ENCODE measurements at regions not wholly inside any gene's neighbourhood (a gene's known extent, or its start where the extent isn't known, plus 50 kb on each side); places are given as distances from the start of the nearest gene placed in this dataset.

- no peak overlapping the region for H3K4me2 ChIP-seq
- no TSS peak for BruUV-seq (replicated peaks)
- no peaks in the 10 kb centered on the region for H3K9me2 ChIP-seq (ENCODE audit: insufficient read depth)
- peaks cover 74% of the 10 kb centered on the region for H3K27me3 ChIP-seq (ENCODE audit: insufficient read depth, low read depth)
- ChIA-PET POLR2A (ENCODE audit: unreplicated experiment) (no interaction called here), CTCF (no interaction called here)
- intact Hi-C loops (cut with micrococcal nuclease; ENCODE audit: unreplicated experiment) = no loop called here
- H2AFZ ChIP-seq = no peak overlapping the region
- H3K9me3 ChIP-seq (ENCODE audit: insufficient read depth, low read depth) = no peaks in the 10 kb centered on the region
- no peaks in the 10 kb centered on the region for H3F3A ChIP-seq (ENCODE audit: insufficient read depth, low read depth)
- H4K20me1 ChIP-seq (ENCODE audit: insufficient read depth) = no peaks in the 10 kb centered on the region
- TF ChIP-seq EZH2 (IDR thresholded peaks at IDR 0.05; ENCODE audit: low read depth) (no peak), CTCF (conservative IDR thresholded peaks at IDR 0.05) (no peak)
- no peak overlapping the region for H3K27ac ChIP-seq
- H3K36me3 ChIP-seq (ENCODE audit: low read depth) = no peaks in the 10 kb centered on the region
- H3K79me2 ChIP-seq (ENCODE audit: low read depth) = no peaks in the 10 kb centered on the region
- H3K4me3 ChIP-seq = no peak overlapping the region
- DNase-seq = no peak
- H3K4me1 ChIP-seq (replicated peaks; ENCODE audit: insufficient read depth) = no peaks in the 10 kb centered on the region
Observed at GRCh38 chr2:2797797-2798196, 466.7 kb upstream of the MYT1L start.

DNA sequence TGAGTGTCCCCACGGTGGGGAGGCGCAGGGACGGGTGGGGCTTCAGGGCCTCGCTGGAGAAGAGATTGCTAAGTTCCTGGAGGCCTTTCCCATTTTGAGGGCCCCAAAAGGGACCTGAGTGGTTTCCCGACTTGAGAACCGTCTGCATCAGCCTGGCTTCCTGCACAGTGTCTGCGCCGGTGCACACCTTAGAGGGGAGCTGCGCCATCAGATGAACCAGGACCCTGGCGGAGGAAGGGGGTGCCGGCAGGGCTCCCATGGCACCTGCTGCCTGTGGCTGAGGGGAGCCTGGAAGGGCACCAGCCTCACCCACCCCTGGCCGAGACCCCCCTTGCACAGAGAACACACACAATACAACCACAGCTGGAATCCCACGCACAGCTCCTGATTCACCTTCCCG is 465.1 kb upstream of the MYT1L start:
- Histone ChIP-seq H3F3A (ENCODE audit: insufficient read depth, low read depth) (no peaks in the 10 kb centered on the region), H2AFZ (no peak overlapping the region), H3K9me3 (ENCODE audit: insufficient read depth, low read depth) (no peaks in the 10 kb centered on the region), H3K4me1 (replicated peaks; ENCODE audit: insufficient read depth) (no peaks in the 10 kb centered on the region), H3K36me3 (ENCODE audit: low read depth) (no peaks in the 10 kb centered on the region), H3K27ac (no peak overlapping the region), H3K27me3 (ENCODE audit: insufficient read depth, low read depth) (peaks cover 82% of the 10 kb centered on the region), H3K4me2 (no peak overlapping the region), H3K9me2 (ENCODE audit: insufficient read depth) (no peaks in the 10 kb centered on the region), H3K4me3 (no peak overlapping the region), H4K20me1 (ENCODE audit: insufficient read depth) (no peaks in the 10 kb centered on the region), H3K79me2 (ENCODE audit: low read depth) (no peaks in the 10 kb centered on the region)
- TF ChIP-seq EZH2 (IDR thresholded peaks at IDR 0.05; ENCODE audit: low read depth) = no peak
- no peak for TF ChIP-seq CTCF (conservative IDR thresholded peaks at IDR 0.05)
- POLR2A ChIA-PET (ENCODE audit: unreplicated experiment) = no interaction called here
- BruUV-seq (replicated peaks) = no TSS peak
- DNase-seq = no peak
- intact Hi-C loops (cut with micrococcal nuclease; ENCODE audit: unreplicated experiment) = no loop called here
- CTCF ChIA-PET = no interaction called here

DNA sequence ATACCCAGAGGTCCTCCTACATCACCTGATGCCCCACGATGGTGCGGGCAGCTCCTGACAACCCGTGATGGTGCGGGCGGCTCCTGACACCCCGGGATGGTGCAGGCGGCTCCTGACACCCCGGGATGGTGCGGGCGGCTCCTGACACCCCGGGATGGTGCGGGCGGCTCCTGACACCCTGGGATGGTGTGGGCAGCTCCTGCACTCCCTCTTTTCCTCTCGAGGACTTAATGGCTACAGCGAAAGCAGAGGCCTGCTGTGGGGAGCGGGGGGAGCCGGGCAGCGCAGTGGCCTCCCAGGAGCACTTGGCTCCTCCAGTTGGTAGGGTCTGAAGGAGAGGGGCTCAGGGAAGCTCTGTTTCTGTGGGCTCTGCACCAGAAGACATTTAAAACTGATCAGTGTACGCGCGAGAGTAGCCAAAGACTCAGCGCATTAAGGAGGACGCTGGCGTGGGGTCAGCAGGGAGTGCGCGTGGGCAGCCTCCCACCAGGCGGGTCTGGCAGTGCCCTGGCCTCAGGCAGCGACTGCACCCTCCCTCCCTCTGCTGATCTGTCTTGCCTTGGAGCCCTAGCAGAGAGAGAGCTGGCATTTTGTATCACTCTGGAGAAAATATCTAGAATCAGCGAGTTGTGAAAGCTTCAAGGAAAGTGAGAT is 464.5 kb upstream of the MYT1L start:
- ChIA-PET POLR2A (ENCODE audit: unreplicated experiment) (no interaction called here), CTCF (no interaction called here)
- Histone ChIP-seq H2AFZ (no peak overlapping the region), H3K4me2 (no peak overlapping the region), H3K9me2 (ENCODE audit: insufficient read depth) (no peaks in the 10 kb centered on the region), H3F3A (ENCODE audit: insufficient read depth, low read depth) (no peaks in the 10 kb centered on the region), H3K4me1 (replicated peaks; ENCODE audit: insufficient read depth) (no peaks in the 10 kb centered on the region), H3K79me2 (ENCODE audit: low read depth) (no peaks in the 10 kb centered on the region), H3K27me3 (ENCODE audit: insufficient read depth, low read depth) (peaks cover 87% of the 10 kb centered on the region), H3K4me3 (no peak overlapping the region), H3K27ac (no peak overlapping the region), H4K20me1 (ENCODE audit: insufficient read depth) (no peaks in the 10 kb centered on the region), H3K36me3 (ENCODE audit: low read depth) (no peaks in the 10 kb centered on the region), H3K9me3 (ENCODE audit: insufficient read depth, low read depth) (no peaks in the 10 kb centered on the region)
- DNase-seq = no peak
- TF ChIP-seq EZH2 (IDR thresholded peaks at IDR 0.05; ENCODE audit: low read depth) (no peak), CTCF (conservative IDR thresholded peaks at IDR 0.05) (no peak)
- intact Hi-C loops (cut with micrococcal nuclease; ENCODE audit: unreplicated experiment) = no loop called here
- BruUV-seq (replicated peaks) = no TSS peak

Measured in PC-9 (cell line).